ENCODE measurements at regions not wholly inside any gene's neighbourhood (a gene's known extent, or its start where the extent isn't known, plus 50 kb on each side); places are given as distances from the start of the nearest gene placed in this dataset.
"Not testable (repeated sequence)": the region's sequence is repeated elsewhere in the genome, so short reads cannot be mapped to it uniquely, and the experiment has no call there.

GRCh38 chr3:109853077-109853731 lies 515.9 kb upstream of the DPPA4 start:
- no peak for TF ChIP-seq CTCF (IDR thresholded peaks at IDR 0.05; ENCODE audit: insufficient read depth, low read depth, low read length, missing control alignments)

GRCh38 chr3:109863701-109864100 lies 526.4 kb upstream of the DPPA4 start:
- H3K4me3 ChIP-seq (ENCODE audit: low read length): no peak overlapping the region
- DNase-seq (ENCODE audit: low read depth): peak; percentile 53
- no peak for TF ChIP-seq CTCF (IDR thresholded peaks at IDR 0.05; ENCODE audit: insufficient read depth, low read depth, low read length, missing control alignments)

More at GRCh38 chr3:109853077-109853731, 515.9 kb upstream of the DPPA4 start:
- no peak for DNase-seq (ENCODE audit: low read depth)
- H3K4me3 ChIP-seq (ENCODE audit: low read length): no peak overlapping the region

- no peak for TF ChIP-seq CTCF (IDR thresholded peaks at IDR 0.05; ENCODE audit: insufficient read depth, low read depth, low read length, missing control alignments)
- no peak overlapping the region for H3K4me3 ChIP-seq (ENCODE audit: low read length)
- no peak for DNase-seq (ENCODE audit: low read depth)
These were observed 527.1 kb upstream of the DPPA4 start for GRCh38 chr3:109864452-109864851.

- no peak overlapping the region for H3K4me3 ChIP-seq (ENCODE audit: low read length)
- no peak for DNase-seq (ENCODE audit: low read depth)
- no peak for TF ChIP-seq CTCF (IDR thresholded peaks at IDR 0.05; ENCODE audit: insufficient read depth, low read depth, low read length, missing control alignments)
These were observed 532.2 kb upstream of the DPPA4 start for GRCh38 chr3:109869586-109869985.

- DNase-seq (ENCODE audit: low read depth): peak; percentile 95
- TF ChIP-seq CTCF (IDR thresholded peaks at IDR 0.05; ENCODE audit: insufficient read depth, low read depth, low read length, missing control alignments): no peak
- no peak overlapping the region for H3K4me3 ChIP-seq (ENCODE audit: low read length)
These were observed 537.8 kb upstream of the DPPA4 start for GRCh38 chr3:109874896-109875708.

GRCh38 chr3:109877616-109878015 lies 540.3 kb upstream of the DPPA4 start:
- DNase-seq (ENCODE audit: low read depth); H3K4me3 ChIP-seq (ENCODE audit: low read length): not testable (repeated sequence)

- H3K4me3 ChIP-seq (ENCODE audit: low read length): no peak overlapping the region
- DNase-seq (ENCODE audit: low read depth): no peak
- no peak for TF ChIP-seq CTCF (IDR thresholded peaks at IDR 0.05; ENCODE audit: insufficient read depth, low read depth, low read length, missing control alignments)
These were observed 544.8 kb upstream of the DPPA4 start for GRCh38 chr3:109882144-109882543.

Measured in epithelial cell of esophagus (primary cell).